ENCODE measurements at regions not wholly inside any gene's neighbourhood (a gene's known extent, or its start where the extent isn't known, plus 50 kb on each side); places are given as distances from the start of the nearest gene placed in this dataset.
"Not testable (repeated sequence)": the region's sequence is repeated elsewhere in the genome, so short reads cannot be mapped to it uniquely, and the experiment has no call there.

DNA sequence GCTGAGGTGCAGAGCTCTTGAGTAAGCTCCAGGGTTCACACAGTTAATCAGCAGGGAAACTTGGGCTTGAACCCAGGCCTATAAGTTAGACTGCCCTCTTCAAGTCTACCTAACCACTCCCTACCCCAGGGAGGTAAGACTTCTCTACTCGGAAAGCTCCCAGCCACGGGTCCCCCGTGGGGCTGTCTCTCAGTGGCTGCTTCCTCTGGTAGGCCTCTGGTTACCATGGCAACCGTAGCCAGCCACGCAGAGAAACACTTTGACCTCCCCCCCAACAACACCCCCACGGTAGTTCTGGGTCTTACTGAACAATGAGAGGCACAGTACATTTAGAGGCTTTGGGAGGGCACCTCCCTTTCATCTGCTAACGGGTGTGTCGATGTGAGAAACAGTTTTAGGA, 245.2 kb downstream of the AACS start:
- no peak for DNase-seq (ENCODE audit: low spot score)

DNA sequence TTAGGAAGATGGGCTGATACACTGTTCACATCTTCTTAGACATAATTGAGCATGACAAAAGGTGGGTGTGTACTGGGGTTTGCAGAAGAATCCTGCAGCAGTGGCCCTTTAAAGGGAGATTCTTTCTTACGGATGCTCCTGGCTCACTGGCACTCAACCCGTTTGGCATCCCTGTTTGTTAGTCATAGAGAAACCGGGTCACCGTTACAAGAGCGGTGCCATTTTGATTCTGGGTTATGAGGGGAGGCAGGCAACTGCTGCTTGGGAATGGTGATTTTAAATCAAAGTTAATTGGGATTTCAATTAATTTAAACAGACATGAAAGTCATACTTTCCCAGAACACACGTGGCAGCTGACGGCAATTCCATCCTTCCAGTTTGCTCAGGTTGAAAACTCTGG, 245.8 kb downstream of the AACS start:
- DNase-seq (ENCODE audit: low spot score) = no peak

DNA sequence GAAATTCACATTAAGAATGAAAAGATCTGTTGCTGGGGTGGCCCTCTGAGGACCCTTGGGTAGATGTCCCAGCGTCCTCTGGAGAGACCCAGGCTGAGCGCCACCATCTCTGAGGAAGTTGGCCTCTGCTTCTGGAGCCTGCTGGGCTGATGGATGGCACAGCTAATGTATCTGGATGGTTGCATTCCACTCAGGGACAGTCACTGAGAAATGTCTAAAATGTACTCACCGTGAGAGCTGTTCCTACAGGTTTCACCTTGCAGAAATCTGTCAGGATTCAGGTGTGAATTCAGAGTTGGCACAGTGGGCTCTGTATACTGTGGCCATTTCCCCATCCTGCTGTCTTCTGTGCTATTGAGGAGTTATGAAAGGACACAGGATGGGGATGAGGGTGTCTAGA, 247.2 kb downstream of the AACS start:
- DNase-seq (ENCODE audit: low spot score) = no peak

DNA sequence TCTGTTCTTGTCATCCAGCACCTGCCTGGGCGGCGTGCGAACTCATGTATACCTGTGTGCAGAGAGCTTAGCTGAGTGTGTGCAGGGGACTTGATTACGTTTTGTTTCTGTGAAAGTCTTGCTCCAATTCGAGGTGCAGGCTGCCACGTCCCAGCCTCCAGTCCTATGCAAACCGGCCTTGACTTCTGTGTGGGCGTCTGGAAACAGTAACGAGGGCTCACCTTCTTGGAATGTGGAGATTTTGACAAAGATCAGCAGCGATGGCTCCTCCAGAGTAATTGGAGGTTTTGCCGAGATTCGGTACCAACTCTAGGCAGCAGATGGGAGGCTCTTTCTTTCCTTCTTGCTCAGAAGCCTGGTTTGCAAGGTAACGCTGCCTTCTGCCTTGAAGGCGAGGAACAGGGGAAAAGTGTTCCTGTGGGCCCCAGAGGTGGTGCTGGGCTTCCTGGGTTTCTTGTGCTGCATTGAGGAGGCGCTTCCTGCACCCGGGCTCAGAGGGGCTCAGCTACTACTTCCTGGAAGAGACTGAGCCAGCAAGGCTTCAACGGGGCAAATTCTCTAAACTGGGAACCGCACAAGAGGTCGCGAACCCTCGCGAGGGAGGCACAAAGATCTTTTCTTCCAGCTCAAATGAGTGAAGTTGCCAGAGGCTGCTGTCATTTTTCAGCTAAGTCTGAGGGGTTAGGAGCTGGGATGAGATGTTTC, 249.0 kb downstream of the AACS start:
- DNase-seq (ENCODE audit: low spot score) = no peak

DNA sequence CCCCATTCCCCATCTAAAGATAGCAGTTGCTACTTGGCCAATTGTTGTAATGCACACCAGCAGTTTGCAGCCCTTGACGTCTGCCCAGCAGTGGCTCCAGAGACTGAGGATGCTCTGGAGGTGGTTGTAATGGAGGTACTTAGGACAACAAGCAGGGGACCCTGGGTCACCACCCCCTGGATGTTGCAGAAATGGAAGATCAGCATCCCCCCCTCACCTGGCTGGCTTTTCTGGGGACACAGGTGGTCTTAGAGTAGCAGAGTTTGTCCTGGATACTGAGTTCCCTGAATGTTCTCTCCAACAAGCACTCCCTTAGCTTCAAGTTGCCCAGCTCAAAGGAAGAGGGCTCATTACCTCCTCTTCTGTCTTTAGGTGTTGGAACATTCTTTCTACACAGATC, 250.5 kb downstream of the AACS start:
- no peak for DNase-seq (ENCODE audit: low spot score)

DNA sequence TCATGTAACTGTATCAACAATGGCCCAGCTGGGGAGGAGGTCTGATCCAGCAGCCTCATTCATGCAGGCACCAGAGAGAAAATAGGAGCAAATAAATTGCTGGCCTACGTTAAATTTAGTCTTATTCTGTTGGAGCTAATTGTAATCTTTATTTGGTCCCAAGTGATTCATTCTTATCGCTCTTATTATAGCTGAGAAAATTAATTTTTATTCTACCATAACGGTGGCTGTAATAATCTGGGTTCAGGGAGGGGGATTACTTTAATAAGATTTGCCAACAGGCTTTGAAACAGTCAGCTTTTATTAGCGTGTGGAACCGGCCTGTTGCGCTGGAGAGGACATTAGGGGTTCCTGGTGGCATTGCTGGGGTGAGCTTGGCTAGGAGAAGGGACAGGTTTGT, 254.9 kb downstream of the AACS start:
- DNase-seq (ENCODE audit: low spot score) = no peak

DNA sequence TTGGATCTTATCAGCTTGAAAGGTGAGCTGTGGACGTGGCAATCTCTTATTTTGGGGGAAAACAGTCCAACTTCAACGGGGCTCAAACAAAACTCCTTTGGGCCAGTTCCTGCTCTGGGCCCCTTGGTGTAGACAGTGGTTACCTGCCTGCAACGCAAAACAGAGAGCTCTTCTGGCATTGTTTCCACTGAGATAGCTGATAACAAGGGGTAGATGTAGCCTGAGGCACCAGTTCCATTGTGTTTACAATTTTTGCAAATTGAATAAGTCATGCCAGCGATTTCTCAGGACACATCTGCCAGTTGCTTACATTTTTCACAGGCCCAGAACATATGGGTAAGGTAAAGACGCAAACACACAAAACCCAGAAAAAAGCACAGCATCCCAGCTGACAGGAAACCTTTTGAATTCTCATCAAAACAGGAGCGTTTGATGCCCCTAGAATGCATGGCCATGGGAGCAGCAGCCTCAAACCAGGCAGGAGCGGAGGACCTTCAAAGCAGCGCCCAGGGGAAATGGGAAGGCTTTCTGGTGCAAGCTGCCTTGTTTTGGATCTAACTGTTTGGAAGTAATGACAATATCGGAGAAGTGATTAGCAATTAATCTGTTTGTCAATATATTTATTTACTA, 259.7 kb downstream of the AACS start:
- DNase-seq (ENCODE audit: low spot score) = no peak

DNA sequence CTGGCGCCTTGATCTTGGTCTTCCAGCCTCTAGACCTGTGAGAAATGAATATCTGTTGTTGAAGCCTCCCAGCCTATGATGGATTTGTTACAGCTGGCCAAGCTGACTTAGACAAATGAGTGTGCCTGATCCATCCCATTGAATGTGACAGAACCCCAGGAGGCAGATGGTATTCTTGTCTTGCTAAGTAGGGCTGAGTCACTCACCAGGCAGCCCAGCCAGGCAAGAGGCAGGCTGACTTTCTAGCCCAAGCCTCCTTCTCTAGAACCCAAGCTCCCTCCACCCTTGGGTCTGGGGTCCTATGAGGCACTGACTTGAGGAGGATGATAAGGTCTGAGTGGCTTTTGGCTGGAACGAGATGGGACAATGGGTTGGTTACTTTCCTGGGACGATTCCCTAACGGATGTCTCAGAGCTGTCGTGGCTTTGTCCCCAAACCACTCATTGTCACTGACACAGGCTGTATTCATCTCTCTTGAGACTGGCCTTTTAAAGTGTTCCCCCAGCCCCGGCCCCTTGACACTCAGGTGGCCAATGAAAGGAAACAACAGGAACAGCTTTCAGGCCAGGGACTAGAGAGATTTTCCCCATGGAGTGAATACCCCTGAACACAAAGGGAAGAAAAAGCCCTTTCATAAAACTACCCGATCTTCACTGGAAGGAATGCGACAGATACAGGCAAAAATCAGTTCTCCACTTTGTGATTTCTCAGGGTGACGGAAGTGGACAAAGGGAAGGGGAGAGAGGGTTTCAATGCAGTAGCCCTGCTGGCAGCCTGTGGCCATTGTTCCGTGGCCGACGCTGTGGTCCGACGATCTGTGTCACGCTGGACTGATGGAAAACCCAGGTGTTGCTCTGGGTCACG, 264.2 kb downstream of the AACS start:
- DNase-seq (ENCODE audit: low spot score) = no peak

DNA sequence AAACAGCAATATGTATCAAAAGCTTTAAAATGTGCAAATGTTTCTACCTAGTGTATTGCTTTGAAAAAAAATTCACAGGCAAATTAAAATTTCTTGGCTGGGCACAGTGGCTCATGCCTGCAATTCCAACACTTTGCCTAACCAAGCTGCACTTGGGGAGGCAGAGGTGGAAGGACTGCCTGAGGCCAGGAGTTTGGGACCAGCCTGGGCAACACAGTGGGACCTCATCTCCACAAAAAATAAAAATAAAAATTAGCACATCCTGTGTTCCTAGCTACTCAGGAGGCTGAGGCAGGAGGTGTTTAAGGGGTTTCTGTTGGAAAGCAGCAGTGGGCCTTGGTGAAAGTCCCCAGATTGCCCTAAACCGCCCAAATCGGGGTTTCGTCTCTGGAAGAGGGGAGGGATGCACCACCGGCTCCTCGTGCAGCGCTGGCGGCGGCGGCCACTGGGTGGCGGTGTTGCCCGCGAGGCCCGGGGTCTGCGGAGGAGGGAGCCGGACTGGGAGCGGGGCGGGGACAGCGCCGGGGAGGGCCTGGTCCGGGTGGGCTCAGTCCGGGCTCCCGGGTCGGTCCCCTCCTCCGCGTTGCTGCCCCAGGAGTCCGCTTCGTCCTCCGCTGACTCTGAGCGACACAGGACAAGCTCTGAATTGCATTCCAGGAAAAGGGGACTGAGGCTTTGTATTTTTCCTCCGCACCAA, 265.6 kb downstream of the AACS start:
- DNase-seq (ENCODE audit: low spot score) = peak; percentile 36

DNA sequence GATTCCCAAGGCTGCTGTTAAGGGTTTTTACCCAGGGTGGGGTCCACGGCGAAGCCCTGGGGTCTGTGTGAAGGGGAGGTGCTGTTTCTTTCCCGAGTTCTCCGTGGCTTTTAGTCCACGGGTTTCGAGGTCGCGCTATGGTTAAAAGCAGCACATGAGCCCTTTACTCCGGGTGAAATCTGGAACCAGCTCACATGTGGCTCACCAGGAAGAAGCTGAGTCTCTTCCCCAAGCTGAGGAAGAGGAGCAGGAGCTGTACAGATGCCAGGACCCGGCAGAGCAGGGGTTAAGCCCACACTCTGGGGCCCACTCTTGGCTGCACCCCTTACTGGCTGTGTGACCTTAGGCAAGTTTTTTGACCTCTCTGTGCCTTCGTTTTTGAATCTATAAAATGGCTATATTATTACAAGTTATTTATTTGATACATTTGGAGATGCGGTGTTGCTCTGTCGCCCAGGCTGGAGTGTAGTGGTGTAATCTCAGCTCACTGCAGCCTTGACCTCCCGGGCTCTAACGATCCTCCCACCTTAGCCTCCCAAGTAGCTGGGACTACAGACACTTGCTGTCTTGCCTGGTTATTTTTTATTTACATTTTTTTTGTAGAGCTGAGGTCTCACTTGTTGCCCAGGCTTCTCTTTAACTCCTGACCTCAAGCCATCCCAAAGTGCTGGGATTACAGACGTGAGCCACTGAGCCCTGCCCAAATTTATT, 266.3 kb downstream of the AACS start:
- peak; percentile 1 for DNase-seq (ENCODE audit: low spot score)

DNA sequence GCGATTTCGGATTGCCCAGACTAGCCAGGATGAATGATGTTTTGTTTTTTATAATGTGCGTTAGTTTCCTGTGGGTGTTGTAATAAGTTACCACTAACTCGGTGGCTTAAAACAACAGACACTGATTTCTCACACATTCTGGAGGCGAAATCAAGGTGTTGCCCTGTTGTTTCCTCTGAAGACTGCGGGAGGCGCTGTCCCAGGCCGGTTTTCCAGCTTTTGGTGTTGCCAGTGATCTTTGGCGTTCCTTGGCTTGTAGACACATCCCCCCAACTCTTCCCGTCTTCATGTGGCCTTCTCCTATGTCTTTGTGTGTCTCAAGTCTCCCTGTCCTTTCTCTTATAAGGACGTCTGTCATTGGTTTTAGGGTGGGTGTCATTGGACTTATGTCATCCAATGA, 267.7 kb downstream of the AACS start:
- DNase-seq (ENCODE audit: low spot score) = no peak

DNA sequence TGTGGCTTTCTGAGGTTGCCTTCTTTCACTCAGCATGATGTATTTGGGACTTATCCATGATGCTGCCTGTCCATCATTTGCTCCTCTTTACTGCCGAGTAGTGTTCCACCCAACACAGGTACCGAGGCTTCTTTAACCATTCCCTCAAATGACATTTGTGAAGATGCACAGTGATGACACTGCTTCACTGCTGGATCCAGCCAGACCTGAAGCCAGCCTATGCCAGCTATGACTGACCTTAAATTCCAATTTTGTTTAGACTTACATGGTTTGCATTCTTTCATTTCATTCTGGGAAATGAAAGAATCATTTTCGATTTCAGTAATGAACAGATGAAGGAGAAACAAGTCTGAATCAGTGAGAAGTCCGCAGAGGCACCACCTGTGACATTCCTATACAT, 271.0 kb downstream of the AACS start:
- no peak for DNase-seq (ENCODE audit: low spot score)

DNA sequence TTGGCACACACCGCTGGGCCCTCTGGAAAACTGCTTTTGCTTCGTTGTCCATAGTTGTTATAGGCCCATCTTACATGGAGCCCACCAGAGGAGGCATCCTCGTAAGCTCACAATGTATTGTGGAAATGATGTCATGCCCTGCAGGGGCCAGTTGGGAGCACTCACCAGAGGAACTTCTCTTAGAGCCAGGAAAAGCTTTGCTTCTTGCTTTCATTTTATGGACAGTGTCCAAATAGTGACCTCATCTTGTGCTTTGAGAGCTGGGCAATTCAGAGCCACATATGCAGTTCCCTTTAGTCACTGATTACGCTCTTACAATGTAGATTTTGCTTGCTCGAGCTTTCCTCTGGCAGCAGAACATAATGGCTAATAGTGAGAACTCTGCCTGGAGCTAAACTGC, 275.6 kb downstream of the AACS start:
- DNase-seq (ENCODE audit: low spot score) = peak; percentile 88

DNA sequence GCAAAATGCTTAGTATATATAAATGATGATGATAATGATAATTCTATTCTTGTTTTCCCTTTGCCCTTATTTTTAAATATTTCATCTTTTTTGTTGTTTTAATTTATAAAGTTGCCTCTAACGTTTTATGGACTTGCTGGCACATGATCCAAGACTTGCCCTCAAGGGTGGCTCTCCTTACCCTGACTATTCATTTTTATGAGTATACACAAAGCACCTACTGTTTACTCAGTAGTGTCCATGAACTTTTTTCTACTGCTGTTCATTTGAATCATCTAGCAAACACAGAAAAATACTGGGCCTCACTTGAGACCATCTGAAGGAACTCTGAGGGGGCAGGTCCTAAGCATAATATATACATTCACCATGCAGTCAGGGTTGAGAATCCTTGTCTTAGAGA, 276.2 kb downstream of the AACS start:
- no peak for DNase-seq (ENCODE audit: low spot score)

DNA sequence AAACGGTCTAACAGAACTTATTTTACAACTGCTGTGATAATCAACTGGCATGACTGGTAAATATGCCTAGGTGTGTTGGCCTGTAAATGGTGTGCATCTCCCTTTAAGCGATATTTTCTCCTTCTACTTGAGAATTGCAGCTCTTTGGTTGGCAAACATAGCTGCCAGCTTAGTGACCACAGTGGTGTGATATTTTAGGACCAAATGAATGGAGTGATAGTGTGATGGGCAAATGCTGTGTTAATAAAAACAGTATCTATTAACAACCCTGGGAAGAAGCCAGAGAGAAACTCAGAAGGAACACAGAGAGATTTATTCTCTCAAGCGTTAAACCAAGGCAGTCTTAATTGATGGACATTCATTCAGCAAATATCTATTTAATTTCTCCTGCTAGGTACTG, 278.4 kb downstream of the AACS start:
- no peak for DNase-seq (ENCODE audit: low spot score)

DNA sequence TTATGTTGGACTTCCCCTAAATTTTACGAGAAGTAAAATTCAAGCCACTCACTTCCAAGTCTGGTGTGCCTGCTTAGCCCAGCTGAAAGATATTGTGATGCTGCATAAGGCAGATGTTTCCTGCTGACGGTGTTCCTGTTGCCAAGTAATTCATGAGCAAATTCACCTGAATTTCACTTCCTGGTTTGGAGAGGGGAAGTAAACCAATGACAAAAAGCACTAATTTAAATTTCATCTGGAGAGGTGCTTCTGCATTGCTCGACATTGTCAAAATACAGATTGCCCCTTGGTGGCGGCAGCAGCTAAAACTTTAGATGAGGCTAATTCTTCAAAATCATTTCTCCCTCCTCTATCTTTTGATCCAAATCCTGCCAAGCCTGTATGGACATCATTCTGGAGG, 281.1 kb downstream of the AACS start:
- DNase-seq (ENCODE audit: low spot score) = peak; percentile 8

DNA sequence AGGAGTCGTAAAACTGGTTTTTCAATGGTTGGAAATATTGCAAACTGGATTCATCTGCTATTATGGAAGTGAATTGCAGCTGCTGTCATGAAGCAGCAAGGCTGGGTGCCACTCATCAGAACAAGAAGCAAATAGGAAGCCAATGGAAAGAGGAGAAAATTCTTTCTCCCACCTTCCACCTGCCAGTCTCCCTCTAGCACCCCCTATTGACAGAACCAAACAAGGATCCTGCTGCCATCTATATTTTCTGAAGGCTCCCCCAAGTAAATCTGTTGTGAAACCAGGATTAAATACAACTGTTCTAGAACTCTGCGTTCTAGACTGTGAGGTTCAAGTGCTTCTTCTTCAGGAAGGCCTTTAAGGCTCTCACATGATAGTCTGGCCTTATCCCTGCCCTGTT, 286.6 kb downstream of the AACS start:
- DNase-seq (ENCODE audit: low spot score) = no peak

DNA sequence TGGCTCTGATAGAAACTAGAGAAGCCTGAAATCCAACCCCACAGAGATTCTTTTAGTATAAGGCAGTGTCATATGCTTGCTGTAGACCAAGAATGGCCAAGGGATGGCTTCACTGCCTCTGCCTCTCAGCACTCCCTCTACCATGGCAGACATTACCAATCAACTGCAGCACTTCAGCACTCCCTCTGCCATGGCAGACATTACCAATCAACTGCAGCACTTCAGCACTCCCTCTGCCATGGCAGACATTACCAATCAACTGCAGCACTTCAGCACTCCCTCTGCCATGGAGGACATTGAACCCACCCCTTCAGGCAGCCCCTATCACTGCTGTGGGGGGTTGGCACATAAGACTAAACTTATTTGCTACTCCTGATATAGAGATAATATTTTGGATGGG, 287.8 kb downstream of the AACS start:
- DNase-seq (ENCODE audit: low spot score) = not testable (repeated sequence)

DNA sequence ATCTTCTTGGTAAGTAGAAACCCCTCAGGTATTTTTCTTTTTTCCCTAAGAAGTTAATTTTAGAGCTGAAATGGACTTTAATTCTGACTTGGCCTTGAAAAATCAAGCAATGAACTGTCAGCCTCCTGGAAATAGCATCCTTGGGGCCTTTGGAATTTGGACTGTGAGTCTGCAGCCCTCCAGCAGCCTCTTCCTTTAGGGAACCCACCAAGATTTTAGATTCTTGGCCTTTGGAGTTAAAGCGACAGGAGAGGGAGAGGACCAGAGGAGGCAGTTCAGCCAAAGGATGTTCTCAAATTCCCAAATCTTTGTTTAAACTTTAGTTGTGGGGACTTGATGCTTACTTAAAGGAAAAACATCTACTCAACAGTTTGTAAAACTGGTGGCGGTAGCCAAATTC, 288.6 kb downstream of the AACS start:
- DNase-seq (ENCODE audit: low spot score) = no peak

DNA sequence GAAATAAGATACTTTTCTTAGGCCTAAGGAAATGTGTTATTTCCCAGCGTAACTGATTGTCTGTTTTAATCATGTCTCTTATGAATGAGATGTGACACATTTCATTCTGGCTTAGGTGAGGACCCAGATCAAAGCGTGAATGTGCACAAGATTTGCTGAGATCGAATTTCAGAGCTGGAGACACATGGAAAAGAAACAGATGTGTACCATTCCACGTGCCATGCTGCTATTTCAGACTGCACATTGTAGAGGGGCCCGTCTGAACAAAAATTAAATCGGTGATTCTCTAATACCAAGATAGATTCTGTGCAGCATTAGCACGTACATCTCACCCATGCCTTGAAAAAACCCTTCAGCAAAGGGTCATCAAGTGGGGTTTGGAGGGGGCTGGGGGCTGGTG, 290.4 kb downstream of the AACS start:
- no peak for DNase-seq (ENCODE audit: low spot score)

DNA sequence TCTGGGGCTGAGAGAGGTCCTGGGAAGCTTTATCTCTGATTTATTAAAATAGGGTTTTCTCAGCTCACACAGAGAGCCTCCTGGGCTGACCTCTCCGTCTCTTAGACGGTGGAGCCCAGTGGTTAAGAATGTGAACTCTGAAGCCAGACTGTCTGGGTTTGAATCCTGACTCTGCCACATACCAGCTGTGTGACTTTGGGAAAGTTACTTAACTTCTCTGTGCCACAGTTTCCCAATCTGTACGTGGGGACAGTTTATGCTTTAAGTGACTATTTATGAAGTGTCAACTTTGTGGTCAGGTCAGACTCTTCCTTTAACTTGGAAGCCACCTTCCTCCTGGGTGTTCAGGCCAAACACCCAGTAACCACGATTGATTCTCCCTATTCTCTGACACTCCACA, 290.9 kb downstream of the AACS start:
- DNase-seq (ENCODE audit: low spot score) = no peak

DNA sequence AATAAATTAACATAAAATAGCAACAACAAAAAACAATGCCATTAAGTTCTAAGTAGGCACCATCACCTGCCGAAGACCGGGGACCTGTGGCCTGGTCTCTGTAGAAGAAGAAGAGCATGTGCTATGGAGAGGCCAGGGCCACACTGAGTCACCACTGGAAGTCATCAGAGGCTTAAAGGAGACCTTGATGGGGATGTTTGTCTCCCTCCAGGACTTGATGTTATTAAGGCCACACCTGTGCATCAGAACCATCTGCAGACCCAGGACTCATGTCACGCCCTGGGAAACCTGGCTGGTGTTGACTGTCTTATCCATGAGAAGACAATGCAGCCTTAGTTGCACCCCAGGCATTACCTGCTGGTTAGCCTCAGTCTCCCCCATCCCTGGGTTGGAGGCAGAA, 292.3 kb downstream of the AACS start:
- no peak for DNase-seq (ENCODE audit: low spot score)
